ENCODE measurements at regions not wholly inside any gene's neighbourhood (a gene's known extent, or its start where the extent isn't known, plus 50 kb on each side); places are given as distances from the start of the nearest gene placed in this dataset.

- Histone ChIP-seq H2AK5ac (ENCODE audit: low read depth, low read length) (no peak overlapping the region), H2BK15ac (ENCODE audit: low read depth, low read length) (no peak overlapping the region), H3K4me3 (ENCODE audit: insufficient read depth, low read depth, low read length) (no peak overlapping the region), H3K9me3 (ENCODE audit: control insufficient read depth, insufficient read depth, low read length) (0 out of 2 replicates have a peak, but pooled peaks cover 2% of the 10 kb centered on the region), H3K4me2 (ENCODE audit: low read depth, low read length) (no peak overlapping the region), H3K4ac (ENCODE audit: low read depth, low read length) (no peak overlapping the region), H3K9me1 (ENCODE audit: insufficient read depth, low read length) (no peaks in the 10 kb centered on the region), H3K18ac (ENCODE audit: low read depth, low read length) (no peak overlapping the region), H4K20me1 (ENCODE audit: insufficient read depth, low read length) (no peaks in the 10 kb centered on the region), H2BK120ac (ENCODE audit: low read depth, low read length) (no peak overlapping the region), H3K56ac (ENCODE audit: extremely low read depth, insufficient read depth, low read length) (no peak overlapping the region), H3K4me1 (ENCODE audit: control insufficient read depth, insufficient read depth, low read length) (no peaks in the 10 kb centered on the region), H3K27ac (ENCODE audit: insufficient read depth, low read length) (no peak overlapping the region), H3K23ac (ENCODE audit: low read depth, low read length) (no peak overlapping the region), H2BK20ac (ENCODE audit: low read depth, low read length) (no peak overlapping the region), H3K9ac (ENCODE audit: low read depth, low read length) (no peak overlapping the region), H4K8ac (ENCODE audit: low read depth in 2 of 2, low read length in 2 of 2) (no peak overlapping the region), H3K27me3 (ENCODE audit: control insufficient read depth, insufficient read depth, low read length) (no peaks in the 10 kb centered on the region), H3K79me1 (ENCODE audit: low read depth in 1 of 2, low read length in 2 of 2) (no peaks in the 10 kb centered on the region), H2AK9ac (replicated peaks; ENCODE audit: low read depth, low read length, poor library complexity) (no peak overlapping the region), H3K36me3 (ENCODE audit: control insufficient read depth, insufficient read depth, low read length) (no peaks in the 10 kb centered on the region), H3K14ac (replicated peaks; ENCODE audit: low read depth, low read length) (no peak overlapping the region), H4K5ac (ENCODE audit: low read depth, low read length) (no peak overlapping the region), H2AFZ (replicated peaks; ENCODE audit: low read length, poor library complexity) (no peak overlapping the region), H2BK5ac (ENCODE audit: low read depth, low read length, poor library complexity, severe bottlenecking) (no peak overlapping the region), H4K91ac (ENCODE audit: insufficient read depth, low read depth, low read length) (no peak overlapping the region)
- dilution Hi-C loops (cut with HindIII; ENCODE audit: low sequenced_read_pairs, unreplicated experiment) = no loop called here
- BruUV-seq (replicated peaks) = no TSS peak
- ChIA-PET POLR2A (ENCODE audit: unreplicated experiment) (no interaction called here), CTCF (no interaction called here)
- intact Hi-C loops (cut with micrococcal nuclease) = no loop called here
- no peak for TF ChIP-seq MXI1 (IDR thresholded peaks at IDR 0.05; ENCODE audit: borderline replicate concordance, low read depth, low read length)
- TF ChIP-seq SMC3 (IDR thresholded peaks at IDR 0.05; ENCODE audit: low read depth, low read length) = no peak
- TF ChIP-seq RAD21 (IDR thresholded peaks at IDR 0.05; ENCODE audit: low read length) = no peak
- TF ChIP-seq, protein P1, sequence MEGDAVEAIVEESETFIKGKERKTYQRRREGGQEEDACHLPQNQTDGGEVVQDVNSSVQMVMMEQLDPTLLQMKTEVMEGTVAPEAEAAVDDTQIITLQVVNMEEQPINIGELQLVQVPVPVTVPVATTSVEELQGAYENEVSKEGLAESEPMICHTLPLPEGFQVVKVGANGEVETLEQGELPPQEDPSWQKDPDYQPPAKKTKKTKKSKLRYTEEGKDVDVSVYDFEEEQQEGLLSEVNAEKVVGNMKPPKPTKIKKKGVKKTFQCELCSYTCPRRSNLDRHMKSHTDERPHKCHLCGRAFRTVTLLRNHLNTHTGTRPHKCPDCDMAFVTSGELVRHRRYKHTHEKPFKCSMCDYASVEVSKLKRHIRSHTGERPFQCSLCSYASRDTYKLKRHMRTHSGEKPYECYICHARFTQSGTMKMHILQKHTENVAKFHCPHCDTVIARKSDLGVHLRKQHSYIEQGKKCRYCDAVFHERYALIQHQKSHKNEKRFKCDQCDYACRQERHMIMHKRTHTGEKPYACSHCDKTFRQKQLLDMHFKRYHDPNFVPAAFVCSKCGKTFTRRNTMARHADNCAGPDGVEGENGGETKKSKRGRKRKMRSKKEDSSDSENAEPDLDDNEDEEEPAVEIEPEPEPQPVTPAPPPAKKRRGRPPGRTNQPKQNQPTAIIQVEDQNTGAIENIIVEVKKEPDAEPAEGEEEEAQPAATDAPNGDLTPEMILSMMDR (conservative IDR thresholded peaks at IDR 0.05; ENCODE audit: low read depth, low read length) = no peak
- TF ChIP-seq MAZ (IDR thresholded peaks at IDR 0.05; ENCODE audit: borderline replicate concordance, low read depth, low read length) = no peak
- no peak for TF ChIP-seq USF2 (IDR thresholded peaks at IDR 0.05; ENCODE audit: low read depth, low read length)
- no peak for ATAC-seq (ENCODE audit: low read depth)
- 52% methylated on average over 4 of the region's 13 CpGs; no CpG with 5 or more reads in 1 of the 2 experiments for WGBS, 2 experiments (ENCODE audit: extremely low coverage in 2 of 2, insufficient read length in 1 of 2)
- in situ Hi-C loops (cut with MboI; ENCODE audit: low sequenced_read_pairs) = no loop called here
- no peak for DNase-seq
Observed at GRCh38 chr20:52676283-52676995, 295.7 kb upstream of the TSHZ2 start.

All from IMR-90 (cell line).